K562 (cell line): ENCODE measurements at regions not wholly inside any gene's neighbourhood (a gene's known extent, or its start where the extent isn't known, plus 50 kb on each side); places are given as distances from the start of the nearest gene placed in this dataset.

Experiments used
- CREM ChIP-seq: IDR thresholded peaks from 2 replicates; pipeline ENCODE4 v1.6.1; 2014; ENCODE audit warnings: antibody characterized with exemption, low read depth
- ERF ChIP-seq: fragments of 450-650 bp; formaldehyde crosslinking; IDR thresholded peaks from 2 replicates; pipeline ENCODE4 v1.4.0; 2020; ENCODE audit warnings: mild to moderate bottlenecking, mixed read lengths
- NR2C1 ChIP-seq, 2 experiments: fragments of 450-650 bp; IDR thresholded peaks; 2 replicates each; pipeline ENCODE4 v1.6.1; 2017; ENCODE audit warnings: mild to moderate bottlenecking in 2 of 2, antibody characterized with exemption in 1 of 2, inconsistent platforms in 1 of 2, missing compliant biosample characterization in 1 of 2, missing genetic modification characterization in 1 of 2
- POLR2A ChIP-seq: fragments of 450-650 bp; conservative IDR thresholded peaks from 2 replicates; pipeline ENCODE4 v1.6.1; 2016
- POLR2AphosphoS5 ChIP-seq: IDR thresholded peaks from 2 replicates; pipeline ENCODE4 v1.6.1; 2011; ENCODE audit warnings: mild to moderate bottlenecking, low read depth, low read length, moderate library complexity; ENCODE audit not compliant: control insufficient read depth, insufficient read depth
- RBBP5 ChIP-seq: fragments of 200-600 bp; sonication (generic); IDR thresholded peaks from 2 replicates; pipeline ENCODE4 v1.6.1; 2012; ENCODE audit warnings: borderline replicate concordance, mild to moderate bottlenecking, low read length, control low read depth, inconsistent platforms; ENCODE audit not compliant: insufficient read depth, poor library complexity, severe bottlenecking
- SMC3 ChIP-seq: conservative IDR thresholded peaks from 2 replicates; pipeline ENCODE4 v1.6.1; 2011; ENCODE audit warnings: low read depth, low read length, improper control_type of control experiment; ENCODE audit not compliant: insufficient read depth
- SNIP1 ChIP-seq: fragments of 450-650 bp; IDR thresholded peaks from 2 replicates; pipeline ENCODE4 v1.7.1; 2017; ENCODE audit warnings: low read depth, mild to moderate bottlenecking
- YY1 ChIP-seq, 3 experiments: IDR thresholded peaks; 2 replicates each; pipeline ENCODE4 v1.6.1; 2011; ENCODE audit warnings: low read length in 2 of 3, mild to moderate bottlenecking in 2 of 3, moderate library complexity in 2 of 3, borderline replicate concordance in 1 of 3, control low read depth in 1 of 3, low read depth in 1 of 3; ENCODE audit not compliant: insufficient read depth in 3 of 3, insufficient replicate concordance in 2 of 3, control insufficient read depth in 1 of 3, insufficient read length in 1 of 3; ENCODE audit errors: extremely low read depth in 1 of 3
- ZFX ChIP-seq: sonication (generic); formaldehyde crosslinking; IDR thresholded peaks from 2 replicates; pipeline ENCODE4 v1.8.0; 2022; ENCODE audit warnings: mild to moderate bottlenecking, missing genetic modification reagents, moderate library complexity
- ZNF274 ChIP-seq: IDR thresholded peaks from 2 replicates; pipeline ENCODE4 v1.6.1; 2011; ENCODE audit warnings: low read depth, mild to moderate bottlenecking, low read length, moderate library complexity, borderline replicate concordance
- ZNF583 ChIP-seq: fragments of 250-450 bp; sonication (Bioruptor Pico); IDR thresholded peaks from 2 replicates; pipeline ENCODE4 v1.4.0; 2020
- ZNF589 ChIP-seq: fragments of 200-800 bp; sonication (Bioruptor generic); IDR thresholded peaks from 2 replicates; pipeline ENCODE4 v1.6.1; 2016; ENCODE audit warnings: low read depth, missing genetic modification characterization, missing compliant biosample characterization
- TF ChIP-seq, protein P1 (sequence below), 3 experiments: IDR thresholded peaks in 2 of 3; conservative IDR thresholded peaks in 1 of 3; 2 replicates each; pipeline ENCODE4 v1.5.1; 2011 to 2012; ENCODE audit warnings: low read length in 3 of 3, mild to moderate bottlenecking in 3 of 3, control low read depth in 2 of 3, improper control_type of control experiment in 1 of 3, inconsistent platforms in 1 of 3, low read depth in 1 of 3, mixed read lengths in 1 of 3, moderate library complexity in 1 of 3; ENCODE audit not compliant: insufficient read depth in 2 of 3

DNA sequence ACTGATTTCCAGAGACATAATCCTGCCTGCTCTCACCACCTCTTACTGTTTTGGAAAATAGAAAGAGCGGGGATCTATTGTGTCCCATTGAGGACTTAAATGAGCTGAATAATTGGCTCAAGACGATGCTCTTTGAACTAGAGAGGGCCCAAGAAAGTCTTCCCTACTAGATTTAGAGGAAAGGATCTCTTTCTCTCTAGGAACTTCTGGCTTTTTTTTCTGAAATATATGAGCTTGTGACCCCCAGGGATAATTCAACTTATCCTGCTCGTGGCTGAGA lies 461.4 kb upstream of the KIRREL3 start:
- TF ChIP-seq ZNF274 = no peak
- TF ChIP-seq ZNF583 (CRISPR knock-in tag) = no peak
- TF ChIP-seq ERF = no peak
- TF ChIP-seq NR2C1 (IDR thresholded peaks at IDR 0.05) = no peak
- TF ChIP-seq NR2C1 (tag; IDR thresholded peaks at IDR 0.05) = no peak
- TF ChIP-seq SMC3 = no peak
- TF ChIP-seq RBBP5 = no peak
- no peak for TF ChIP-seq ZNF589 (CRISPR knock-in tag)
- TF ChIP-seq POLR2A = no peak
- TF ChIP-seq SNIP1 = no peak
- no peak for TF ChIP-seq CREM
- no peak for TF ChIP-seq ZFX (CRISPR knock-in tag)
- TF ChIP-seq POLR2AphosphoS5 = no peak
- TF ChIP-seq, protein P1, sequence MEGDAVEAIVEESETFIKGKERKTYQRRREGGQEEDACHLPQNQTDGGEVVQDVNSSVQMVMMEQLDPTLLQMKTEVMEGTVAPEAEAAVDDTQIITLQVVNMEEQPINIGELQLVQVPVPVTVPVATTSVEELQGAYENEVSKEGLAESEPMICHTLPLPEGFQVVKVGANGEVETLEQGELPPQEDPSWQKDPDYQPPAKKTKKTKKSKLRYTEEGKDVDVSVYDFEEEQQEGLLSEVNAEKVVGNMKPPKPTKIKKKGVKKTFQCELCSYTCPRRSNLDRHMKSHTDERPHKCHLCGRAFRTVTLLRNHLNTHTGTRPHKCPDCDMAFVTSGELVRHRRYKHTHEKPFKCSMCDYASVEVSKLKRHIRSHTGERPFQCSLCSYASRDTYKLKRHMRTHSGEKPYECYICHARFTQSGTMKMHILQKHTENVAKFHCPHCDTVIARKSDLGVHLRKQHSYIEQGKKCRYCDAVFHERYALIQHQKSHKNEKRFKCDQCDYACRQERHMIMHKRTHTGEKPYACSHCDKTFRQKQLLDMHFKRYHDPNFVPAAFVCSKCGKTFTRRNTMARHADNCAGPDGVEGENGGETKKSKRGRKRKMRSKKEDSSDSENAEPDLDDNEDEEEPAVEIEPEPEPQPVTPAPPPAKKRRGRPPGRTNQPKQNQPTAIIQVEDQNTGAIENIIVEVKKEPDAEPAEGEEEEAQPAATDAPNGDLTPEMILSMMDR (IDR thresholded peaks at IDR 0.05 in 2 of 3, conservative IDR thresholded peaks at IDR 0.05 in 1 of 3; ENCODE audit: insufficient read depth in 2 of 3, low read depth in 1 of 3, low read length in 3 of 3) = no peak
- no peak for TF ChIP-seq YY1 (IDR thresholded peaks at IDR 0.05; ENCODE audit: borderline replicate concordance in 1 of 3, control insufficient read depth in 1 of 3, extremely low read depth in 1 of 3, insufficient read depth in 3 of 3, insufficient read length in 1 of 3, insufficient replicate concordance in 2 of 3, low read depth in 1 of 3, low read length in 2 of 3)
